GDM1 (cell line): ENCODE measurements at regions not wholly inside any gene's neighbourhood (a gene's known extent, or its start where the extent isn't known, plus 50 kb on each side); places are given as distances from the start of the nearest gene placed in this dataset.
"Not testable (repeated sequence)": the region's sequence is repeated elsewhere in the genome, so short reads cannot be mapped to it uniquely, and the experiment has no call there.

ENCODE experiments used
- DNase-seq: peaks from one replicate; lab custom pipeline; 2025; lab: John Stamatoyannopoulos, UW

DNA sequence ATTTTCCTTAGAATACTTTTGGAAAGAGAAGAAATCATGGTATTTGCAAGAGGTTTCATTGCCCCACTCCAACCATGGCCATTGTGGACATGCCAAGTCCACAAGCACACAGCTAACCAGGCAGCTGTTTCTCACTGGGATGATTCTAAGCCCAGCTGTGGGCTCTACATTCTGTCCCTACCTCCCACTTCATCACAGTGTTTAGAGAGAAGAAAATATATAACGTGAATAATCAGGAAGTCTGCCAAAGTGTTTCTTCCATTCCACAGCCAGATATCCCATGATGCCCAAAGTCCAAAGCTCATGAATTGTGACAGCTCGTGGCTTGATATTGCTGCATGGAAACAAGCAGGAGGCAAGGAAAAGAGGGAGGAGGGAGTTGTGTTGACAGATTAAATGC, 433.7 kb upstream of the GYPC start:
- DNase-seq: no peak

DNA sequence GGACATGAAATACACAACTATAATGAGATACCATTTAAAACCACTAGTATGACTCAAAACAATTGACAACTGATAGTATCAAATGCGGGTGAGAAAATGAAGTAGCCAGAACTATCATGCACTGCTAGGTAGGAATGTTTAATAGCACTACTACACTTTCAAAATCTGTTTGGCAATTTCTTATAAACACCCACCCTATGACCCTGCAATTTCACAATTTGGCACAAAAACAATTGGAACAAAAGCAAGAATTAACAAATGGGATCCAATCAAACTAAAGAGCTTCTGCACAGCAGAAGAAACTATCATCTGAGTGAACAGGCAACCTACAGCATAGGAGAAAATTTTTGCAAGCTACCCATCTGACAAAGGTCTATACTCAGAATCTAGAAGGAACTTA, 431.2 kb upstream of the GYPC start:
- DNase-seq: no peak

DNA sequence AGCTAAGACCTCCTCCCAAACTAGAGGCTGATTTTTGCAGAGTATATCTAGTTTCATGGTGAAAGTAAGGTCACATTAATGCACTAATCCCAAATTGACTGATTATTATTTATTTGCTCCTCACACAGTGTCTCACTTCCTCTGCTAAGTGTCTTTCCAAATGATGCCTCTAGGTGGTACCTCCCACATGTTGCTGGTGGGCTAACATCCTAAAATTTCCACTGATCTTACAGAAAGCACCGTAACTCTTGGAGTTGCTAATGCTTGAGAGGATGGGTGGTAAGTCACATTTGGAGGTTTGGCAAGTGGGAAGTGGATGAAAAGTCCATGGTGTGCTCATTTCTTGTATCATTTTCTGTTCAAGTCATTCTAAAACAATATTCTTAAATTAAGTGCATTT, 428.7 kb upstream of the GYPC start:
- no peak for DNase-seq

- DNase-seq: no peak
Observed at GRCh38 chr2:126228531-126228930, 427.4 kb upstream of the GYPC start.

DNA sequence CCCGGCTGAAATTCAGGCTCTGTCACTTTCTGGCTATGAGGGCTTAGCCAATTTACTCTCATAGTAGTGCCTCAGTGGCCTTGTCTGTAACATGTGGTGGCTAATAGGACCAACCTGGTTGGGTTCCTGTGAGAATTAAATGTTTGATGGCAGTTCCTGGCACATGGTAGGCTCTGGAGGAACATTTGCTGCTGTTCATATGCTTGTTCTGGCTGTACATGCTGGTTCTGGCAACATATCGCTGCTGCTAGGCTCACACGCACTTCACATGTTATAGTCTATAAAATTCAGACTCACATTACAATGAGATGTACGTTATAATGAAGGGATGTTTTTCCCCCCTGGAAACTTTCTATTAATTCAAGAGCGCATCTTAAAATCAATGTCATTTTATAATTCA, 417.7 kb upstream of the GYPC start:
- DNase-seq: no peak

- DNase-seq: no peak
Observed at GRCh38 chr2:126239320-126239955, 416.5 kb upstream of the GYPC start.

DNA sequence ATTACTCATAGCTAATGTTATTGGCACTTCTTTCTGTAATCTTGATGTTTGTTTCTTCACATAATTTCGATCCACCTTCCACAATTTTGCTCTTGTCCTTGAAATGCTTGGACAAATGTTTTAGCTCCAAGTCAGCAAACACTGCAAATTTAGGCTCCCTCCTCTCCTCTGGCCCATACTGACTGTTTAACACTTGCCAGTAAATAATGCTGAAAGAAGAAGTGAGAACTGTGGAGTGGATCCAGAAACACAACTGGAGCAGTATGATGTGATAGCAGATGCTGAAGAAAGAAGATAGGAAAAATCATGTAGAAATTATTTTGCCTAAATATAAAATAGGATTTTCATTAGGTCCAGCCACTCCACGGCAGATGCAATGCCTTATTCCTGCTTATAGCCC, 415.0 kb upstream of the GYPC start:
- DNase-seq: no peak

- DNase-seq: no peak
Observed at GRCh38 chr2:126241411-126241810, 414.5 kb upstream of the GYPC start.

DNA sequence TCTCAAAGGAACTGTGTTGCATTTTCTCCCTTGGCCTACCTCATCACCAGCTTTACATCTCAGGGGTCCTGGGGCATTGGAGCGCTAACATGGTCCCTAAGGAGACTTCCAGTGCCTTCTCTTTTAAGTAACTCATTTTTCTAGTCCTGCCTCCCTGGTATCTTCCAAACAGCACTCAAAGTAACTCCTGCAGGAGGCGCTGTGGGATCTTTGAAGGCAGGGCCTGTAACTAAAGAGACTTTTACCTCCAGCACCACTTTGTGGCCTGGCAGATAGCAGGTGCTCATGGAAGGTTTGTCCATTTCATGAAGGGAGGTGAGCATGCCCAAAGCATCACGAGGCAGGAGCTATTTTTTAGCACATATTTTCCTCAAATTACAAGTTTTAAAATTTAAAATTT, 411.0 kb upstream of the GYPC start:
- peak; percentile 48 for DNase-seq

DNA sequence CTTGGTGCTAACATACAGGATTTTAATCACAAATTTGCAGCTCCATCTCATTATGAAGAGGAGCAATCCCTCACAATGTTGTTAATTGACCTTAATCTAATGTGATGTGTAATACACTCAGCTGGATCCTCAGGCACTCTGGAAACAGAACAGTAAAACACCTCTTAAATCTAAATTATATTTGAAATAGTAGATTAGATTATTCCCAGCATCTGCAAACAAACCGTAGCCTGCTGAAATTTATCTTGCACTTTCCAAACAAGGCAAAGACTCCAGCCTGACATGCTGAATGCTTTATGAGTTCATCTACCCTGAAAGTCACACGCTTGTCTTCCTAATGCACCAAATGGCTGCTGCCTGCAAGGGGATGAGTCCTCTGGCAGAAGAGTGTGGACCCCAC, 402.3 kb upstream of the GYPC start:
- DNase-seq: no peak

- DNase-seq: no peak
Observed at GRCh38 chr2:126264625-126265024, 391.3 kb upstream of the GYPC start.

GRCh38 chr2:126269911-126270310, 386.0 kb upstream of the GYPC start:
- DNase-seq: no peak

DNA sequence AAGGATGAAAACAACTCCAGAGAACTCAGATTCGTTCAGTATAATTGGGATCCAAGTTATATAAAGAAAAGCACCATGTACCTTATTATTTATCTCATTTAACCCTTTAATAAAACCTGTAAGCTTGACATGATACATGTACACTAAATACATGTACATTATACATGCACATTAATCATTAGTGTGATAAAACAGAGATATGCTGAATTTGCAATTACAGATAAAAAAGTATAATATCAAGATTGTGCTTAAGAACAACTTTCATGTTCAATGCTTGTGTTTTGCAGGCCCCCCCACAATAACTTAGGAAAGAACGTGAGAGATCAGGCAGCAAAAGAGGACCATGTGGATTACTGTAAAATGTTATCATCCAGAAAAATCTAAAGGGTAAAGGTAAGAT, 385.4 kb upstream of the GYPC start:
- no peak for DNase-seq

GRCh38 chr2:126272401-126272800, 383.6 kb upstream of the GYPC start:
- no peak for DNase-seq

DNA sequence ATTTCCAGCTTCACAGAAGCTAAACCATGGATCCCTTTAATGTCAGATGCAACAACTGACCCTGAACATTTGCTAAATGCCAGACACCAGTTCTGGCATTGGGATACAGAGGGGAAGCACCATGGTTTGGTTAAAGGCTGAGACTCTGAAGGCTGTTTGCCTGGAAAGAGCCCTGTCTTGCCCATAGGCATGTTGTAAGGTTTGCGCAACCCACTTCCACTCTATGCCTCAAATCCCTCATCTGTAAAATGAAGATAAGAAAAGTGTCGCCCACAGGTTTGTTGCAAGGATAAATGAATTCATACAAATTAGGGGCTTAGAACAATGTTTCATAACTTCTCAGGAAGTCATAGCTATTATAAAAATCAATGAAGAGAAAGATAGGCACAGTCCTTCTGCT, 380.9 kb upstream of the GYPC start:
- DNase-seq: no peak

GRCh38 chr2:126276268-126276667, 379.7 kb upstream of the GYPC start:
- not testable (repeated sequence) for DNase-seq

DNA sequence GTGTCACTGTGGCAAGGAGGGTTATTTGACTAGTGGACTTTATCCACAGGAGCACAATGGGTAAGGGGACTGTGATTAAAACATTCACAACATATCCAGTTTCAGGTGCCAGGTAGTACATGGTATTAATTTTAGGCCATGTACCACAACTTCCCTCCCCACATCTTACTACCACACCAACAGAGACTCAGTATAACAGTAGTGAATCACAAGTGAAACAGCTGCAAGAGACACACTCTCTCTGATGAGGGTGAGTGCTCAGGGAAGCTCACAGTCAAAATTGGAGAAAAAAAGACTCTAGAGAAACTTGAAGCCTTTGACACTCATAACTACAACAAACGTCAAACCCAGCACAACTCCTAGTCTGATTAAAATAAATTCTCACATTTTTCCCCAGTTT, 367.6 kb upstream of the GYPC start:
- DNase-seq: no peak

GRCh38 chr2:126293962-126294361, 362.0 kb upstream of the GYPC start:
- not testable (repeated sequence) for DNase-seq

- no peak for DNase-seq
Observed at GRCh38 chr2:126299469-126299976, 356.4 kb upstream of the GYPC start.

GRCh38 chr2:126300348-126300747, 355.6 kb upstream of the GYPC start:
- DNase-seq: no peak

- DNase-seq: no peak
Observed at GRCh38 chr2:126302043-126302442, 353.9 kb upstream of the GYPC start.

GRCh38 chr2:126303113-126303512, 352.8 kb upstream of the GYPC start:
- DNase-seq: no peak

GRCh38 chr2:126304154-126304553, 351.8 kb upstream of the GYPC start:
- no peak for DNase-seq

GRCh38 chr2:126306539-126306938, 349.4 kb upstream of the GYPC start:
- no peak for DNase-seq

DNA sequence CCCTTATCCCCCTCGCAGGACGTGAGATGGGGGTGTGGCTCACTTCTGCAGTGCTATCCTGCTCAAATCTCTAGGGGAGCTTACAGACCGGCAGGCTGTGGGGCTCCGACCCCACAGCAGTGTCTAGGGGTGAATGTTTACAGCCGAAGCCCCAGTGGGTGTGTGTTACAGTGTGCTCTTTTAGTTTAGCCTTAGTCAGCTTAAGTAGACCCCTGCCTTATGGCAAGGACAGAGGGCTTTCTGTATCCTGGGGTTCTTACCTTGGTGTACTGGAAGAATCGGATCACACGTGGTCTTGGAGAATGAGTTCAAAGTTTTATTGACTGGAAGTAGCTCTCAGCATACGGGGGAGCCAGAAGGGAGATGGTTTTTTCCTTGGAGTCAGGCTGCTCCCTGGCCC, 348.2 kb upstream of the GYPC start:
- no peak for DNase-seq
